Mammary epithelial cell (primary cell): ENCODE measurements at regions not wholly inside any gene's neighbourhood (a gene's known extent, or its start where the extent isn't known, plus 50 kb on each side); places are given as distances from the start of the nearest gene placed in this dataset.

Experiments
- CTCF ChIP-seq, 2 donors: IDR thresholded peaks in 1 of 2; conservative IDR thresholded peaks in 1 of 2; 2 replicates each; pipeline ENCODE4 v1.5.1; 2011 to 2012; ENCODE audit warnings: inconsistent platforms in 2 of 2, low read length in 2 of 2, mild to moderate bottlenecking in 2 of 2, control low read depth in 1 of 2, low read depth in 1 of 2; ENCODE audit not compliant: insufficient read depth in 1 of 2; ENCODE audit errors: extremely low read depth in 1 of 2
- EZH2 ChIP-seq: IDR thresholded peaks from 2 replicates; pipeline ENCODE4 v1.6.1; 2012; ENCODE audit warnings: low read length, inconsistent platforms, borderline replicate concordance

- no peak for TF ChIP-seq EZH2
- no peak for TF ChIP-seq CTCF (conservative IDR thresholded peaks at IDR 0.05 in 1 of 2, IDR thresholded peaks at IDR 0.05 in 1 of 2; ENCODE audit: extremely low read depth in 1 of 2, insufficient read depth in 1 of 2, low read depth in 1 of 2, low read length in 2 of 2)
Measured at GRCh38 chr6:79833264-79833963, 113.9 kb downstream of the ELOVL4 start.
